ENCODE measurements at regions not wholly inside any gene's neighbourhood (a gene's known extent, or its start where the extent isn't known, plus 50 kb on each side); places are given as distances from the start of the nearest gene placed in this dataset.
A peak's percentile ranks its signal among the peaks of the same experiment; 100 is the strongest.

GRCh38 chr2:133780099-133780996, 212.1 kb upstream of the NCKAP5 start:
- H3K4me3 ChIP-seq: no peak overlapping the region
- H3K27ac ChIP-seq: no peak overlapping the region
- DNase-seq (ENCODE audit: low spot score in 2 of 2): no peak
- intact Hi-C loops (cut with DNase I): no loop called here
- no peaks in the 10 kb centered on the region for H3K27me3 ChIP-seq
- peak; percentile 33 to 78 (median 60) for TF ChIP-seq CTCF (IDR thresholded peaks at IDR 0.05)
- H3K36me3 ChIP-seq: no peaks in the 10 kb centered on the region
- H3K9me3 ChIP-seq: no peaks in the 10 kb centered on the region
- H3K4me1 ChIP-seq: no peaks in the 10 kb centered on the region

- H3K4me3 ChIP-seq: no peak overlapping the region
- H3K27ac ChIP-seq: no peak overlapping the region
- H3K36me3 ChIP-seq: no peaks in the 10 kb centered on the region
- H3K9me3 ChIP-seq: no peaks in the 10 kb centered on the region
- no peaks in the 10 kb centered on the region for H3K27me3 ChIP-seq
- no peak for TF ChIP-seq CTCF (IDR thresholded peaks at IDR 0.05)
- intact Hi-C loops (cut with DNase I): no loop called here
- H3K4me1 ChIP-seq: no peaks in the 10 kb centered on the region
- no peak for DNase-seq (ENCODE audit: low spot score in 2 of 2)
Observed at GRCh38 chr2:133780997-133781513, 212.8 kb upstream of the NCKAP5 start.

- Histone ChIP-seq H3K9me3 (no peaks in the 10 kb centered on the region), H3K27me3 (no peaks in the 10 kb centered on the region), H3K27ac (no peak overlapping the region), H3K36me3 (no peaks in the 10 kb centered on the region), H3K4me1 (no peaks in the 10 kb centered on the region), H3K4me3 (no peak overlapping the region)
- no peak for DNase-seq (ENCODE audit: low spot score in 2 of 2)
- intact Hi-C loops (cut with DNase I): no loop called here
- no peak for TF ChIP-seq CTCF (IDR thresholded peaks at IDR 0.05)
Observed at GRCh38 chr2:133787207-133787606, 218.9 kb upstream of the NCKAP5 start.

- H3K4me3 ChIP-seq: no peak overlapping the region
Observed at GRCh38 chr2:133787651-133788050, 219.4 kb upstream of the NCKAP5 start.

GRCh38 chr2:133788386-133788785, 220.1 kb upstream of the NCKAP5 start:
- intact Hi-C loops (cut with DNase I): no loop called here
- H3K4me3 ChIP-seq: no peak overlapping the region
- no peaks in the 10 kb centered on the region for H3K27me3 ChIP-seq
- no peaks in the 10 kb centered on the region for H3K4me1 ChIP-seq
- DNase-seq (ENCODE audit: low spot score in 2 of 2): no peak
- peaks cover 0 to 2% of the 10 kb centered on the region in 2 donors for H3K9me3 ChIP-seq
- no peak for TF ChIP-seq CTCF (IDR thresholded peaks at IDR 0.05)
- H3K27ac ChIP-seq: no peak overlapping the region
- no peaks in the 10 kb centered on the region for H3K36me3 ChIP-seq

More at GRCh38 chr2:133787651-133788050, 219.4 kb upstream of the NCKAP5 start:
- TF ChIP-seq CTCF (IDR thresholded peaks at IDR 0.05): no peak
- H3K27ac ChIP-seq: no peak overlapping the region
- intact Hi-C loops (cut with DNase I): no loop called here
- no peaks in the 10 kb centered on the region for H3K27me3 ChIP-seq
- no peaks in the 10 kb centered on the region for H3K4me1 ChIP-seq
- no peaks in the 10 kb centered on the region for H3K36me3 ChIP-seq
- no peak for DNase-seq (ENCODE audit: low spot score in 2 of 2)
- H3K9me3 ChIP-seq: no peaks in the 10 kb centered on the region
